Lower lobe of right lung (tissue), 2 donors: ENCODE measurements at regions not wholly inside any gene's neighbourhood (a gene's known extent, or its start where the extent isn't known, plus 50 kb on each side); places are given as distances from the start of the nearest gene placed in this dataset.
"Not testable (repeated sequence)": the region's sequence is repeated elsewhere in the genome, so short reads cannot be mapped to it uniquely, and the experiment has no call there.

Experiments used
- ATAC-seq, 2 donors: fragments of 200-7000 bp; cut with Tn5 transposase; one replicate each; pipeline ENCODE4 v1.9.1; 2020 to 2022; ENCODE audit warnings: mild to moderate bottlenecking in 2 of 2, moderate library complexity in 2 of 2
- DNase-seq: peaks from one replicate; pipeline ENCODE4 v3.0.0-alpha.2; 2020
- H3K27ac ChIP-seq: fragments of 200-600 bp; one replicate; pipeline ENCODE4 v1.8.0; 2022
- H3K27me3 ChIP-seq: fragments of 200-600 bp; one replicate; pipeline ENCODE4 v1.8.0; 2022; ENCODE audit warnings: low read depth
- H3K36me3 ChIP-seq: fragments of 200-600 bp; one replicate; pipeline ENCODE4 v1.8.0; 2022; ENCODE audit warnings: mild to moderate bottlenecking
- H3K4me1 ChIP-seq: fragments of 200-600 bp; one replicate; pipeline ENCODE4 v1.8.0; 2022
- H3K4me3 ChIP-seq: fragments of 200-600 bp; one replicate; pipeline ENCODE4 v1.8.0; 2022; ENCODE audit warnings: mild to moderate bottlenecking
- H3K9me3 ChIP-seq: fragments of 200-600 bp; one replicate; pipeline ENCODE4 v1.8.0; 2022
- intact Hi-C: fragments of 100-400 bp; cut with DNase I; formaldehyde crosslinking; loops from one replicate; pipeline ENCODE4 v1.11.0; 2022
- TF ChIP-seq, protein P1 (sequence below): fragments of 200-600 bp; IDR thresholded peaks from one replicate; pipeline ENCODE4 v1.8.0; 2022; ENCODE audit warnings: antibody characterized with exemption, mild to moderate bottlenecking
- donor health status: DM: no; HTN: yes; CAD: no; lungs with severe emphysema.

- no peak overlapping the region for H3K27ac ChIP-seq
- no peak for ATAC-seq
- H3K36me3 ChIP-seq = no peaks in the 10 kb centered on the region
- intact Hi-C loops = no loop called here
- H3K27me3 ChIP-seq = no peaks in the 10 kb centered on the region
- no peak overlapping the region for H3K4me3 ChIP-seq
- TF ChIP-seq, protein P1, sequence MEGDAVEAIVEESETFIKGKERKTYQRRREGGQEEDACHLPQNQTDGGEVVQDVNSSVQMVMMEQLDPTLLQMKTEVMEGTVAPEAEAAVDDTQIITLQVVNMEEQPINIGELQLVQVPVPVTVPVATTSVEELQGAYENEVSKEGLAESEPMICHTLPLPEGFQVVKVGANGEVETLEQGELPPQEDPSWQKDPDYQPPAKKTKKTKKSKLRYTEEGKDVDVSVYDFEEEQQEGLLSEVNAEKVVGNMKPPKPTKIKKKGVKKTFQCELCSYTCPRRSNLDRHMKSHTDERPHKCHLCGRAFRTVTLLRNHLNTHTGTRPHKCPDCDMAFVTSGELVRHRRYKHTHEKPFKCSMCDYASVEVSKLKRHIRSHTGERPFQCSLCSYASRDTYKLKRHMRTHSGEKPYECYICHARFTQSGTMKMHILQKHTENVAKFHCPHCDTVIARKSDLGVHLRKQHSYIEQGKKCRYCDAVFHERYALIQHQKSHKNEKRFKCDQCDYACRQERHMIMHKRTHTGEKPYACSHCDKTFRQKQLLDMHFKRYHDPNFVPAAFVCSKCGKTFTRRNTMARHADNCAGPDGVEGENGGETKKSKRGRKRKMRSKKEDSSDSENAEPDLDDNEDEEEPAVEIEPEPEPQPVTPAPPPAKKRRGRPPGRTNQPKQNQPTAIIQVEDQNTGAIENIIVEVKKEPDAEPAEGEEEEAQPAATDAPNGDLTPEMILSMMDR = no peak
- no peaks in the 10 kb centered on the region for H3K9me3 ChIP-seq
- H3K4me1 ChIP-seq = no peaks in the 10 kb centered on the region
- DNase-seq = no peak
Observed at GRCh38 chr5:121100931-121101330, 636.8 kb downstream of the PRR16 start.

DNA sequence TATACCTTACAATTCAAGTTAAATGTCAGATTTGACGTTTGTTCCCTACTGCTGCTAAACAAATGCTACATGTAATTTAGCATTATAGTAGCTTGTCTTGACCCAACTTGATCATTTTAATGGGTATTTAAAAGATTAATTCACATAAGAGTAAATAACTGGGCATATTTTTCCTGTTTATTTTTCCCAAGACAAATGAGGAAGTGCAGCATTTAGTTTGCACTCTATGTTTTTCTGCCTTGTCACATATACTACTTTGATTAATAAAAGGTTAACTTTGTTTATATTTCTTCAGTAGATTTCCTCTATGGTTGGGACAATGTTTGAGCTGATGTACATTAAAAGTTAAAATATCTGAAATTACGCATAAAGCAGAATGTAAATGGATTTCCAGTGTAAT lies 641.8 kb downstream of the PRR16 start:
- no peaks in the 10 kb centered on the region for H3K4me1 ChIP-seq
- H3K9me3 ChIP-seq = no peaks in the 10 kb centered on the region
- ATAC-seq (no peak), DNase-seq (no peak)
- H3K27me3 ChIP-seq = no peaks in the 10 kb centered on the region
- TF ChIP-seq, protein P1 = no peak
- no peak overlapping the region for H3K4me3 ChIP-seq
- no peak overlapping the region for H3K27ac ChIP-seq
- H3K36me3 ChIP-seq = no peaks in the 10 kb centered on the region
- intact Hi-C loops = no loop called here

GRCh38 chr5:121106721-121107690 lies 642.9 kb downstream of the PRR16 start:
- peak in 1 of 2 donors; percentile 56 for ATAC-seq
- H3K4me3 ChIP-seq, intact Hi-C loops, H3K27ac ChIP-seq, H3K9me3 ChIP-seq, H3K27me3 ChIP-seq, H3K36me3 ChIP-seq, H3K4me1 ChIP-seq: not testable (repeated sequence)
- peak; percentile 29 for DNase-seq

DNA sequence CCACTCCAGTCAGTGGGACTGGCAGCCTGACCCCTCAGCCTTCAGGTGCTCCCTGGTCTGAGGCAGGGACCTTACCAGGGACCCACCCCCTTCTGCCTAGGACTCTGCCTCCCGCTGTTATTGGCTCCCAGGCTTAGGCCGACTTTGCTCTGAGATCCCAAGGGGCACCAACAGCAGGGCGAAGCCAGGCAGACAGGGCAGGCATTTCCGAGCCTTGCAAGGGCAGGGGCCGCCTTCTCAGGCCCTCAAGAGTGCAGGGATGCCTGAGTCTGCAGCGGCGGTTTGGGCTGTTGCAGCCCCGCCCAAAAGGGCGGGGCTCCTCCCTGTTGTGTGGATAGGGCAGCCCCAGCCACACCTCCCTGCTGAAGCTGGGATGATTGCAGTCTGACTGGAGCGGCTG lies 644.6 kb downstream of the PRR16 start:
- no peaks in the 10 kb centered on the region for H3K9me3 ChIP-seq
- TF ChIP-seq, protein P1 = no peak
- H3K27me3 ChIP-seq = no peaks in the 10 kb centered on the region
- ATAC-seq (peak in 1 of 2 donors; percentile 9), DNase-seq (no peak)
- H3K4me1 ChIP-seq = no peaks in the 10 kb centered on the region
- H3K36me3 ChIP-seq = no peaks in the 10 kb centered on the region
- intact Hi-C loops = no loop called here
- H3K4me3 ChIP-seq = no peak overlapping the region
- no peak overlapping the region for H3K27ac ChIP-seq

DNA sequence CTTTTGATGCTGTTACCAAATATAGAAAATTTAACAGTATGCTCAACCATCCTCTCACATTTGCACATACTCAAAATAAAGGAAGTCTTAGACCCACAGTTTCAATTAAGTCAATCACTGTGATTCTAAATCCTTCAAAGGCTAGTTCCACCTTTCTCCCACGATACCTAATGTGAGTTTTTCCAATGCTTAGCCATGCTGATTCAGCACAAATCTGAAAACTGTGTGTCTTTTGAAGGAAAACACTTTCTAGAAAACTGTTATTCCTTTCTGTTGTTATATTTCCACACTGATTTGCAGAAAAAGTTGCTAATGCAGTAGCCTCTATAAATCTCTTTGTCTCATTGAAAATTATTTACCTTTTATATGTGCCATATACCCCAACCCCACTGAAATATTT lies 645.7 kb downstream of the PRR16 start:
- DNase-seq (no peak), ATAC-seq (no peak)
- Histone ChIP-seq H3K4me1 (no peaks in the 10 kb centered on the region), H3K9me3 (no peaks in the 10 kb centered on the region), H3K27ac (no peak overlapping the region), H3K27me3 (no peaks in the 10 kb centered on the region), H3K36me3 (no peaks in the 10 kb centered on the region), H3K4me3 (no peak overlapping the region)
- TF ChIP-seq, protein P1 = no peak
- intact Hi-C loops = no loop called here

GRCh38 chr5:121121786-121122185 lies 657.7 kb downstream of the PRR16 start:
- H3K36me3 ChIP-seq = no peaks in the 10 kb centered on the region
- no peak overlapping the region for H3K27ac ChIP-seq
- H3K27me3 ChIP-seq = no peaks in the 10 kb centered on the region
- H3K9me3 ChIP-seq = no peaks in the 10 kb centered on the region
- no peaks in the 10 kb centered on the region for H3K4me1 ChIP-seq
- intact Hi-C loops = no loop called here
- ATAC-seq (no peak), DNase-seq (no peak)
- TF ChIP-seq, protein P1 = no peak
- no peak overlapping the region for H3K4me3 ChIP-seq
